ENCODE measurements at regions not wholly inside any gene's neighbourhood (a gene's known extent, or its start where the extent isn't known, plus 50 kb on each side); places are given as distances from the start of the nearest gene placed in this dataset.
"Not testable (repeated sequence)": the region's sequence is repeated elsewhere in the genome, so short reads cannot be mapped to it uniquely, and the experiment has no call there.

DNA sequence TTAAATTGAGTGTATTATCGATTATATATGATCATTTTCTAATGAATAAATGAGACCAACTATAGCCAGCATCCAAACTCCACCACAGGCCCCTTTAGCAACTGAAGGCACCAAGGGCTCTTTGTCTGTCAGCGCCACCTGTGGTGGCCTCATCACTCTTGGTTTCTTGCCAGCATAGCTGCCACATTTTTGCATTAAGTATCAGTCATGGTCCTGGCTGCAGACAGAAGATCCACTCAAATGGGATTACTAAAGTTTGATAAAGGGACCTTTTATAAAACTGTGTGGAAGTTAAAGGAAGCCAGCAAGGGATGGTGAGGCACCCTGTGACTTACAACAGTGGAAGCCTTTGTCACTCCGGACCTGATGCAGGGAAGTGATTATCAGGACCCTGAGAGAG is 162.9 kb downstream of the C6orf118 start:
- TF ChIP-seq, protein P1, sequence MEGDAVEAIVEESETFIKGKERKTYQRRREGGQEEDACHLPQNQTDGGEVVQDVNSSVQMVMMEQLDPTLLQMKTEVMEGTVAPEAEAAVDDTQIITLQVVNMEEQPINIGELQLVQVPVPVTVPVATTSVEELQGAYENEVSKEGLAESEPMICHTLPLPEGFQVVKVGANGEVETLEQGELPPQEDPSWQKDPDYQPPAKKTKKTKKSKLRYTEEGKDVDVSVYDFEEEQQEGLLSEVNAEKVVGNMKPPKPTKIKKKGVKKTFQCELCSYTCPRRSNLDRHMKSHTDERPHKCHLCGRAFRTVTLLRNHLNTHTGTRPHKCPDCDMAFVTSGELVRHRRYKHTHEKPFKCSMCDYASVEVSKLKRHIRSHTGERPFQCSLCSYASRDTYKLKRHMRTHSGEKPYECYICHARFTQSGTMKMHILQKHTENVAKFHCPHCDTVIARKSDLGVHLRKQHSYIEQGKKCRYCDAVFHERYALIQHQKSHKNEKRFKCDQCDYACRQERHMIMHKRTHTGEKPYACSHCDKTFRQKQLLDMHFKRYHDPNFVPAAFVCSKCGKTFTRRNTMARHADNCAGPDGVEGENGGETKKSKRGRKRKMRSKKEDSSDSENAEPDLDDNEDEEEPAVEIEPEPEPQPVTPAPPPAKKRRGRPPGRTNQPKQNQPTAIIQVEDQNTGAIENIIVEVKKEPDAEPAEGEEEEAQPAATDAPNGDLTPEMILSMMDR (IDR thresholded peaks at IDR 0.05; ENCODE audit: insufficient read depth, low read length, poor library complexity, severe bottlenecking): no peak
- TF ChIP-seq EZH2phosphoT487 (conservative IDR thresholded peaks at IDR 0.05; ENCODE audit: low read length): no peak
- Histone ChIP-seq H3K27me3 (ENCODE audit: low read length) (no peaks in the 10 kb centered on the region), H3K27ac (ENCODE audit: low read depth, low read length) (no peak overlapping the region), H2AFZ (ENCODE audit: low read depth, low read length, severe bottlenecking) (no peak overlapping the region), H3K9ac (ENCODE audit: low read length) (no peak overlapping the region), H4K20me1 (ENCODE audit: low read depth, low read length) (no peaks in the 10 kb centered on the region), H3K4me3 (ENCODE audit: insufficient read depth, low read length, poor library complexity, severe bottlenecking) (no peak overlapping the region), H3F3A (ENCODE audit: insufficient read depth) (no peaks in the 10 kb centered on the region), H3K4me2 (ENCODE audit: low read depth, low read length, poor library complexity, severe bottlenecking) (no peak overlapping the region), H3K9me3 (ENCODE audit: insufficient read depth, low read length) (no peaks in the 10 kb centered on the region), H3K9me2 (replicated peaks; ENCODE audit: insufficient read depth, low read length) (no peaks in the 10 kb centered on the region), H3K36me3 (ENCODE audit: low read length) (no peaks in the 10 kb centered on the region), H3K79me2 (ENCODE audit: insufficient read depth, low read length) (no peaks in the 10 kb centered on the region)

DNA sequence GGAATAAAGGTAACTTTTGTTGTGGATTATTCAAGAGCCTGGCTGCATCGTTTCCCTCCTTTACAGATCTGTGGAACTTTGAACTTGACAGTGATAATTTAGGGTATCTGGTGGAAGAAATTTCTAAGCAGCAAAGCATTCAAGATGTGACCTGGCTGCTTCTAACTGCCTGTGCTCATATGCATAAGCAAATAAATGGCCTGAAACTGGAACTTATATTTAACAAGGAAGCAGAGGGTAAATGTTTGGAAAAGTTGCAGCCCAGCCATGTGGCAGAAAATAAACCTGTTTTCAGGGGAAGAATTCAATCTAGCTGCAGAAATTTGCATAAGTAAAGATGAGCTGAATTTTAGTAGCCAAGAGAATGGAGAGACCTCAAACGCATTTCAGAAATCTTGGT is 173.5 kb downstream of the C6orf118 start:
- no peaks in the 10 kb centered on the region for H4K20me1 ChIP-seq (ENCODE audit: low read depth, low read length)
- TF ChIP-seq, protein P1 (IDR thresholded peaks at IDR 0.05; ENCODE audit: insufficient read depth, low read length, poor library complexity, severe bottlenecking): no peak
- TF ChIP-seq EZH2phosphoT487 (conservative IDR thresholded peaks at IDR 0.05; ENCODE audit: low read length): no peak
- H3K4me2 ChIP-seq (ENCODE audit: low read depth, low read length, poor library complexity, severe bottlenecking): no peak overlapping the region
- H3K27ac ChIP-seq (ENCODE audit: low read depth, low read length): no peak overlapping the region
- no peaks in the 10 kb centered on the region for H3K27me3 ChIP-seq (ENCODE audit: low read length)
- H3K9me3 ChIP-seq (ENCODE audit: insufficient read depth, low read length): no peaks in the 10 kb centered on the region
- H3K9ac ChIP-seq (ENCODE audit: low read length): no peak overlapping the region
- no peaks in the 10 kb centered on the region for H3K79me2 ChIP-seq (ENCODE audit: insufficient read depth, low read length)
- H3K4me3 ChIP-seq (ENCODE audit: insufficient read depth, low read length, poor library complexity, severe bottlenecking): no peak overlapping the region
- H3K36me3 ChIP-seq (ENCODE audit: low read length): no peaks in the 10 kb centered on the region
- H3F3A ChIP-seq (ENCODE audit: insufficient read depth): no peaks in the 10 kb centered on the region
- no peaks in the 10 kb centered on the region for H3K9me2 ChIP-seq (replicated peaks; ENCODE audit: insufficient read depth, low read length)
- H2AFZ ChIP-seq (ENCODE audit: low read depth, low read length, severe bottlenecking): no peak overlapping the region

DNA sequence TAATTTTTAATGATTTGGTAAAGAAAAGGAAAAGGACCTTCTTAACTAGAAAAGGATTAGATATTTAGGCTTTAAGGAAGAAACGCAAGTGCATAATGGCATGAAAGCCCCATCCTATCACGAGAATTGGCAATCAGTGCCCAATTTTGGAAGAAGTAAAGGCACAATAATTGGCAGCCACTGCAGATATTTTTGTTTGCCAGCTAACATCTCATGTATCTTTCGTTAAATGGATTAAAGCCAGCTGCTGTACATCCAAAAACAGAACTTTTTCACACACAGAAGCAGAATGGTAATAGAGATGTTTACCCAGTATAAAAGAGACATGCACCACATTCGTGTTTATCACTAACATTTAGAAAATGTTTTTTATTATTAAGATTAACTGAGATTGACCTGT is 180.3 kb downstream of the C6orf118 start:
- H3K9me2 ChIP-seq (replicated peaks; ENCODE audit: insufficient read depth, low read length): no peaks in the 10 kb centered on the region

DNA sequence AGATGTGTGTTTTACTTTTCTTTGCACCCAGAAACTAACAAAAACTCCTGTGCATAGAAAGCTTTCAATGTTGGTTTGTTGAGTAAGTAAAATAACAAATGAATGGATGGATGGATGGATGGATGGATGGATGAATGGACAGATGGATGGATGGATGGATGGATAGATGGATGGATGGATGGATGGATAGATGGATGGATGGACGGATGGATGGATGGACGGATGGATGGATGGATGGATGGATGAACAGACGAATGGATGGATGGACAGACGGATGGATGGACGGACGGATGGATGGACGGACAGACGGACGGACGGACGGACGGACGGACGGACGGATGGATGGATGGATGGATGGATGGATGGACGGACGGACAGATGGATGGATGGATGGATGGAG is 181.7 kb downstream of the C6orf118 start:
- not testable (repeated sequence) for H3K4me2 ChIP-seq (ENCODE audit: low read depth, low read length, poor library complexity, severe bottlenecking); H3F3A ChIP-seq (ENCODE audit: insufficient read depth); H3K79me2 ChIP-seq (ENCODE audit: insufficient read depth, low read length); H3K4me3 ChIP-seq (ENCODE audit: insufficient read depth, low read length, poor library complexity, severe bottlenecking); H3K27me3 ChIP-seq (ENCODE audit: low read length); H3K9ac ChIP-seq (ENCODE audit: low read length); H3K9me2 ChIP-seq (replicated peaks; ENCODE audit: insufficient read depth, low read length); H4K20me1 ChIP-seq (ENCODE audit: low read depth, low read length); H3K27ac ChIP-seq (ENCODE audit: low read depth, low read length); H3K36me3 ChIP-seq (ENCODE audit: low read length); H3K9me3 ChIP-seq (ENCODE audit: insufficient read depth, low read length); H2AFZ ChIP-seq (ENCODE audit: low read depth, low read length, severe bottlenecking)

More for the DNA sequence above, 180.3 kb downstream of the C6orf118 start:
- Histone ChIP-seq H2AFZ (ENCODE audit: low read depth, low read length, severe bottlenecking) (no peak overlapping the region), H3K9me3 (ENCODE audit: insufficient read depth, low read length) (no peaks in the 10 kb centered on the region), H3K4me2 (ENCODE audit: low read depth, low read length, poor library complexity, severe bottlenecking) (no peak overlapping the region), H3F3A (ENCODE audit: insufficient read depth) (no peaks in the 10 kb centered on the region), H3K27ac (ENCODE audit: low read depth, low read length) (no peak overlapping the region), H3K36me3 (ENCODE audit: low read length) (no peaks in the 10 kb centered on the region), H3K9ac (ENCODE audit: low read length) (no peak overlapping the region), H3K4me3 (ENCODE audit: insufficient read depth, low read length, poor library complexity, severe bottlenecking) (no peak overlapping the region), H3K79me2 (ENCODE audit: insufficient read depth, low read length) (no peaks in the 10 kb centered on the region), H3K27me3 (ENCODE audit: low read length) (no peaks in the 10 kb centered on the region), H4K20me1 (ENCODE audit: low read depth, low read length) (no peaks in the 10 kb centered on the region)
- TF ChIP-seq EZH2phosphoT487 (conservative IDR thresholded peaks at IDR 0.05; ENCODE audit: low read length): no peak
- TF ChIP-seq, protein P1 (IDR thresholded peaks at IDR 0.05; ENCODE audit: insufficient read depth, low read length, poor library complexity, severe bottlenecking): no peak

DNA sequence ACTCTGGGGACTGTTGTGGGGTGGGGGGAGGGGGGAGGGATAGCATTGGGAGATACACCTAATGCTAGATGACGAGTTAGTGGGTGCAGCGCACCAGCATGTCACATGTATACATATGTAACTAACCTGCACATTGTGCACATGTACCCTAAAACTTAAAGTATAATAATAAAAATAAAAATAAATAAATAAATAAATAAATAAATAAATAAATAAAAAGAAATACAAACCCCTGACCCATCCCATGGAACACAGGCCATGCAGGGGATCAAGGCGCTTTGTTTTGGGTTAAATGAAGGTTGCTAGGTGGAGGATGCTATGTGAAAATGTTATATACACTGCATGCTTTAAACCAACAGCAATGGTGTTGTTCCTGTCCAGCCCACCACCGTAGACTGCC is 184.7 kb downstream of the C6orf118 start:
- H3K36me3 ChIP-seq (ENCODE audit: low read length); H4K20me1 ChIP-seq (ENCODE audit: low read depth, low read length); H3K79me2 ChIP-seq (ENCODE audit: insufficient read depth, low read length); H3K9me3 ChIP-seq (ENCODE audit: insufficient read depth, low read length); H3K9me2 ChIP-seq (replicated peaks; ENCODE audit: insufficient read depth, low read length); H3F3A ChIP-seq (ENCODE audit: insufficient read depth); H3K9ac ChIP-seq (ENCODE audit: low read length); H3K4me3 ChIP-seq (ENCODE audit: insufficient read depth, low read length, poor library complexity, severe bottlenecking); H3K4me2 ChIP-seq (ENCODE audit: low read depth, low read length, poor library complexity, severe bottlenecking); H3K27me3 ChIP-seq (ENCODE audit: low read length); H3K27ac ChIP-seq (ENCODE audit: low read depth, low read length); H2AFZ ChIP-seq (ENCODE audit: low read depth, low read length, severe bottlenecking): not testable (repeated sequence)
